CD4-positive, alpha-beta T cell treated with Interleukin-17A for 4 hours (primary cell): ENCODE measurements at regions not wholly inside any gene's neighbourhood (a gene's known extent, or its start where the extent isn't known, plus 50 kb on each side); places are given as distances from the start of the nearest gene placed in this dataset.
"Not testable (repeated sequence)": the region's sequence is repeated elsewhere in the genome, so short reads cannot be mapped to it uniquely, and the experiment has no call there.

Source experiments
- DNase-seq: peaks from one replicate; pipeline ENCODE4 v3.0.0-alpha.2; 2020; ENCODE audit warnings: mixed read lengths

DNA sequence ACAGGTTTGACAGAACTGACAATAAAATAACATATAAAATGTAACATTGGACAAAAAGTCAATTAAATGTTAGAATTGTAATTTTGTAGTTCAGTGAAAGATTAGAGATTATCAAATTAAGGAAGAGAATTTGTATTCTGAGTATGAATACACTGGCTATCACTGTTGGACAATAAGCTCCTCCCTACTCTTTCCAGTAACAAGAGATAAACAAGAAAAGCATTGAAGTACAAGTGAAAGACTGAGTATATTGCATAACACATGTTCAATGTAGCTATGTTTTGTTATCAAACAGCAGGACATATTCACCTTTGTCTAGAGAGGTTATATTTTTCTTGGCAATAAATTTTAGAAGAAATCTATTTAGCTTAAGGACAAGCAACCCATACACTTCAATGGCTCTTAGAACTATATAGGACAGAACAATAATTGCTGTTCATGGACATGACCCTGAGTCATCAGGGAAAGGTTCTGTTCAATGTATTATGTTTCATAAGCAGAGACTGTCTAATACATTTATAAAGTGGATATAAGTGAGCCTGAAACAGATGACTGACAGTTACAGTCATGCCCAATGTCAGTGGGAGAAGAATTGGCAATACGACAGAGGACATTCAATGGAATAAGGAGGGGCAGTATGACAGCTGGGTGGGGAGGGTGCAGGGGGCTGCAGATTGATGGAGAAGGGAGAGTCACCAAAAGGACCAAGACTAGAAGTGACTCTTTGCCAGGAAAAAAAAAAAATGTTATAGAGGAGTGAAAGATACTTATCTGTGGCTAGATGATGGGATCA is 520.4 kb downstream of the FRK start:
- no peak for DNase-seq

- no peak for DNase-seq
Observed at GRCh38 chr6:115539531-115539930, 521.2 kb downstream of the FRK start.

DNA sequence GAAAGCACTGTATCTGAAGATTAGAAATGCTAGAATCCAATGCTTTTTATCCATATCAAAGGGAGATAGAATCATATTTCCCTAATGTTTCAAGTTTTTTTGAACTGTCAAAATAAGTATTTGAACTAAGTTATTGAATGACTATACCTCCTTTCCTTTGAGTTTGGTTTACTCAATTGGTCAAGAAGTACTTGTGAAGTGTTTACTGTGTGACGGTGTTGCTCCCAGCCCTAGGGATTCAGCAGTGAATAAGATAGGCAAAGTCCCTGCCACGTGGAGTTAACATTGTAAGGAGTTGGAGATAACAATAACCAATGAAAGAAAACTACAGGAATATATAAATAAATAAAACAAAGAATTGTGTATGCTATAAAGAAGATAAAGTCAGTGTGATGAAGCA is 535.9 kb downstream of the FRK start:
- no peak for DNase-seq

- not testable (repeated sequence) for DNase-seq
Observed at GRCh38 chr6:115521747-115522146, 538.9 kb downstream of the FRK start.

- no peak for DNase-seq
Observed at GRCh38 chr6:115514656-115515055, 546.0 kb downstream of the FRK start.

- DNase-seq = no peak
Observed at GRCh38 chr6:115512923-115513322, 547.8 kb downstream of the FRK start.

GRCh38 chr6:115511771-115512170 is 548.9 kb downstream of the FRK start:
- DNase-seq = no peak

DNA sequence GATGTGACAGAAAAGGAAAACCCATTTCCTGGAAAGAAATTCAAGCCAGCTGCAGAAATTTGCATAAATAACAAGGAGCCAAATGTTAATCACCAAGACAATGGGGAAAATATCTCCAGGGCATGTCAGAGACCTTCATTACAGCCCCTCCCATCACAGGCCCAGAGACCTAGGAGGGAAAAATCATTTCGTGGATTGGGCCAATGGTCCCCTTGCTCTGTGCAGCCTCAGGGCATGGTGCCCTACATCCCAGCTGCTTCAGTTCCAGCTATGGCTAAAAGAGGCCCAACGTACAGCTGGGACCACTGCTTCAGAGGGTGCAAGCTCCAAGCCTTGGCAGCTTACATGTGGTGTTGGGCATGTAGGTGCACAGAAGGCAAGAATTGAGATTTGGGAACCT is 558.3 kb downstream of the FRK start:
- not testable (repeated sequence) for DNase-seq

- DNase-seq = no peak
Observed at GRCh38 chr6:115495184-115495583, 565.5 kb downstream of the FRK start.

DNA sequence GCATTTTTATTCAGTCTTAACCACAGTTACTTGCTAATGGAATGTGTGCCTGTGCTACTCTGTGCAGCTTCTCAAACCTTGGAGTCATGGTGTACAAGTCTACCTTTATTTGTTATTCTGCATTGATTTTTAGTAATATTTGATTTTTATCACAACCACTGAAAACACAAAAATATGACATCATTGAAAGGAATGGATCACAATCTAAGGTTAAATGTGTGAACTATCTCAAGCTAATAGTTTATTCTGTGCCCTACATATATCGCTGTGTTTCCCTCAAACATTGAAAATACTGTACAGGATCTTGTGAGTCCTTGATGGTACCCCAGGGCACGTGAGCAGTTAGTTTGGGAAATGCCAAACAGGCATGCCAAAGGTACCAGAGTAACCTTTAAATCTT is 573.4 kb downstream of the FRK start:
- no peak for DNase-seq

DNA sequence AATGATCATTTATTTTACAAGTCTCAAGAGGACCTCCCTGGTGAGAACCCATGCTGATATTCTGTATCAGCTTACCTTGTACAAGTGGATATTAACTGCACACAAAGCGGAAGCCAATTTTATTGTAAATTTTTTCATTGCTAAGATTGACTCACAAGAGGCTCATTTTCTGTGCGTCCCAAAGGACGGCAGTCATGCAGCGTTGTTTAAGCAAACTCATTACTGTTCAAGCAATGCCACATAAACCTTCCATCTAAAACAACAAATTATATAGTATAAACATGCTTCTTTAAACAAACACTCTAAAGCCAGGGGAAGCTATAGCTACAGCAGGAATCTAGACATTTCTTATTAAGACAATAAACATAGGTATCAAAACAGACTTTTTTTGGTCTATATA is 575.3 kb downstream of the FRK start:
- no peak for DNase-seq

- not testable (repeated sequence) for DNase-seq
Observed at GRCh38 chr6:115480543-115480942, 580.1 kb downstream of the FRK start.

- DNase-seq = no peak
Observed at GRCh38 chr6:115474443-115475041, 586.1 kb downstream of the FRK start.

GRCh38 chr6:115468272-115469005 is 592.3 kb downstream of the FRK start:
- DNase-seq = no peak

DNA sequence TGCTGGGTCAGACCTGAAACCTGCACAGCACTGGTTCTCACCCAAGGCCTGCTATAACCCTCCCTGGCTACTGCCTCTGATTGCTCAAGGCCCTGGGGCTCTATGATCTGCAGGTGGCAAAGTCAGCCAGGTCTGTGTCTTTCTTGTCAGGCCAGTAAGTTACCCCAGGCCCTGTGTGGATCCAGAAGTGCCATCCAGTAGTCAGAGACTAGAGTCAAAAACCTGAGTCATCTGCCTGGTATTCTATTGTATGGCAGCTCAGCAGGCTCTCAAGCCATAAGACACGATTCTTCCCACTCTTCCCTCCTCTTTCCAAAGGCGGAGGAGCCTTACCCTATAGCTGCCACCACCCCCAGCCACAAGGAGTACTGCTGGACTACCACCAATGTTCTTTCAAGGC is 593.0 kb downstream of the FRK start:
- no peak for DNase-seq

DNA sequence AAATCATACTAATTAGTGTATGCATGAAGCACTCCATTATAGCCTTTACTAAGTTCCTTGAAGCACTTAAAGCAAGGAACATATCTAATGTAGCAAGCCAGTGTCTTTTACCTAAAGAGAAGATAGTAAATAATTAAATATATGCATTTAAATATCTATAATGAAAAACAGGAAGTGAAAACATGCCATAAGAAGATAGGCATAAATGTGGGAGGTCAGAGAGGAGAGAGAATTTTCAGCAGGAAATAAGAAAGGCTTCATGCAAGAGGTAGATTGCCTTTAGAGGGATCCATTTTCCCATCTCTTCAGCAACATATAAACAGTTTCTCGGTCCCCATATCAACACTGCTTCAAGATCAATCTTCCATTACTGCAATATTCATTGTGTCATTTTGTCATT is 599.8 kb downstream of the FRK start:
- no peak for DNase-seq

GRCh38 chr6:115456848-115457247 is 603.8 kb downstream of the FRK start:
- DNase-seq = no peak

DNA sequence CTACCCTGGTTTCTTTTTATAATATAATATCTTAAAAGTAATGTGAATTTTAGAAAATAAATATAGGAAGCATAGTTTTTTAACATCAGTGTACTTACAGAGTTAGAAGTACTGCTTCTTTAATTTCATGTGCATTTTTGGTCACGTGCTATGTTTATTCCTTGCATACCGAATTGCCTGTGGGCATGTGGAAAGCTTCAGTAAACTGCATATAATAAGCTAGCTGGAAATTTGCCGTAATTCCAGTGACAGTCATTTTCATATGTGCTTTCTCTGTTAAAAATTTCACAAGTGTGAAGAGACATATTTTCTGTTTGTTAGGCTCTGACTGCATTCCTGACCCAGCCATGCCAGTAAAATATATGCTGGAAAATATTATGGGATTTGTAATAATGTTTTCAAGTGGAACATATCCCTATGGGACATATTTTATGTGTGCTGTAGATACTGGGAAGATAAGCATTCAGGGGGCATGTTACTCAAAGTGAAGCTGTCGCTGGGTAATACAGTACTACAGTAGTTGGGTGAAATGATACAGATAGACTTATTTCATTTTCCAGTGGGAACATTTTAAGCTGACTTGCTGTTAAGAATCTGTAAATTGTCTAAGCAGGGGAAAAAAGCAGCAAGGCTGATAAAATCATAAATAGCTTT is 616.7 kb downstream of the FRK start:
- DNase-seq = no peak

GRCh38 chr6:115442323-115442722 is 618.4 kb downstream of the FRK start:
- DNase-seq = no peak

GRCh38 chr6:115441651-115442050 is 619.0 kb downstream of the FRK start:
- no peak for DNase-seq

- DNase-seq = no peak
Observed at GRCh38 chr6:115415378-115415777, 645.3 kb downstream of the FRK start.

DNA sequence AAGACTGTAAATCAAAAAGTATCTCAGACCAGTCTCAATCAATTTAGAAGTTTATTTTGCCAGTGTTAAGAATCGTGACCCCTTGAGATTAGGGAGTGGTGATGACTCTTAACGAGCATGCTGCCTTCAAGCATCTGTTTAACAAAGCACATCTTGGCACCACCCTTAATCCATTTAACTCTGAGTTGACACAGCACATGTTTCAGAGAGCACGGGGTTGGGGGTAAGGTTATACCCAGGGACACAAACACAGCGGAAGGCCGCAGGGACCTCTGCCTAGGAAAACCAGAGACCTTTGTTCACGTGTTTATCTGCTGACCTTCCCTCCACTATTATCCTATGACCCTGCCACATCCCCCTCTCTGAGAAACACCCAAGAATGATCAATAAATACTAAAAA is 645.8 kb downstream of the FRK start:
- not testable (repeated sequence) for DNase-seq

DNA sequence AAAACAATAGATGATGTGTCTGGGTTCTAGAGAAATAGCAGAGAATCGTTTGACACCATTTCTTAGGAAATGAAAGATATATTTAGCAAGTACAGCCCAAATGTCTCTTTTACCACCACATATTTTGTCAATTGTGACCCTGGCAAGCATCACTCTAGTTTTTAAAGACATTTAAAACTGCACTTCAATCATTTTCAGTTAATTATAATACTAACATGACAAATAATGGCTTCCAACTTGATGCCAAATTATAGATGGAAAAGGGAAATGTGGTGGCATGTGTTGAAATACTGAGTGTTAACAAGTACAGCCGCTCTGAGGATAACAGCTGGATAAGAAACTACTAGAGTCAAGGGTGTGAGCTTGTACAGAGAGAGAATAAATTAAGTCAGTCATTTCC is 648.9 kb downstream of the FRK start:
- DNase-seq = no peak

- no peak for DNase-seq
Observed at GRCh38 chr6:115404446-115404845, 656.2 kb downstream of the FRK start.
